ENCODE measurements at regions not wholly inside any gene's neighbourhood (a gene's known extent, or its start where the extent isn't known, plus 50 kb on each side); places are given as distances from the start of the nearest gene placed in this dataset.

DNA sequence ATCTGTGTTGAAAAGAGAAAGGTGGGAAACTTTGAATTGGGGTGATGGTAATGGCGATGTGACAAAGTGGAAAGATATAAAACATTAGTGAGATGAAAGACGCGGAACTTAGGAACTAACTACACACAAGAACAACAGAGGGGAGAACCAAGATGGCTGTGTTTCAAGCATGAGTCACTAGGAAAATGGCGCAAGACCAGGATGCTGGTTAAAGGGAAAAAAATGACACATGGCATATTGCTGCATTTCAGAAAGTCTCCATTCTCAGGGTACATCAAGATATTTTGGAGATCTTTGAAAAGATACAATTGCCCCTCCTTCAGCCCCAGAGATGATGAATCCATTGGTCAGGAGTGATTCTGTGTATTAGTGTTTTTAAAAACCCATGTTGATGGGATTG lies 164.4 kb downstream of the FBXO8 start:
- TF ChIP-seq EZH2phosphoT487 (IDR thresholded peaks at IDR 0.05; ENCODE audit: borderline replicate concordance, low read length): no peak
- TF ChIP-seq, protein P1, sequence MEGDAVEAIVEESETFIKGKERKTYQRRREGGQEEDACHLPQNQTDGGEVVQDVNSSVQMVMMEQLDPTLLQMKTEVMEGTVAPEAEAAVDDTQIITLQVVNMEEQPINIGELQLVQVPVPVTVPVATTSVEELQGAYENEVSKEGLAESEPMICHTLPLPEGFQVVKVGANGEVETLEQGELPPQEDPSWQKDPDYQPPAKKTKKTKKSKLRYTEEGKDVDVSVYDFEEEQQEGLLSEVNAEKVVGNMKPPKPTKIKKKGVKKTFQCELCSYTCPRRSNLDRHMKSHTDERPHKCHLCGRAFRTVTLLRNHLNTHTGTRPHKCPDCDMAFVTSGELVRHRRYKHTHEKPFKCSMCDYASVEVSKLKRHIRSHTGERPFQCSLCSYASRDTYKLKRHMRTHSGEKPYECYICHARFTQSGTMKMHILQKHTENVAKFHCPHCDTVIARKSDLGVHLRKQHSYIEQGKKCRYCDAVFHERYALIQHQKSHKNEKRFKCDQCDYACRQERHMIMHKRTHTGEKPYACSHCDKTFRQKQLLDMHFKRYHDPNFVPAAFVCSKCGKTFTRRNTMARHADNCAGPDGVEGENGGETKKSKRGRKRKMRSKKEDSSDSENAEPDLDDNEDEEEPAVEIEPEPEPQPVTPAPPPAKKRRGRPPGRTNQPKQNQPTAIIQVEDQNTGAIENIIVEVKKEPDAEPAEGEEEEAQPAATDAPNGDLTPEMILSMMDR (IDR thresholded peaks at IDR 0.05; ENCODE audit: low read depth, low read length, poor library complexity, severe bottlenecking): no peak
